ENCODE measurements at regions not wholly inside any gene's neighbourhood (a gene's known extent, or its start where the extent isn't known, plus 50 kb on each side); places are given as distances from the start of the nearest gene placed in this dataset.

DNA sequence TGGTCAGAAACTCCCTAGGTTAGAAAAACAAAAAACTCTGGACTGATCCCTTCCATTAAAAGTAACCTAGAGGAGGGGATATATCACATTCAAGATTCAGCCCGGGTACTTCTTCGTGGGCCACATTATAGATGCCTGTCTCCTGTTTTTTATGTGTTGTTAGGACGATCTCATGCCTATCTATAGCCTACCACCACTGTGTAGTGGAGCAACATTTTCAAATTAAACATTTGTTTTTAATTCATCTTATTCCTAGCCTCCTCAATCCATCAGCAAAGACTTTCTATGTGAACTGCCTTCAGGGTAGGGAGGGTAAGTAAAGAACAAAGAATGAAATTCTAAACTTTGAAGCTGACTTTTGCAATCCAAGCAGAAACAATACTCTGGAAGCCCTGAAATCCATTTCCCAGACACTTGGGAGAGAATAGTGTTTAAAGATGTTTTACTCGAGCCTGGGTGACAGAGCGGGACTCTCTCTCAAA, 379.4 kb downstream of the ANXA1 start:
- TF ChIP-seq SIN3A (IDR thresholded peaks at IDR 0.05; ENCODE audit: borderline replicate concordance, insufficient read depth, low read length) (no peak), TAF1 (IDR thresholded peaks at IDR 0.05; ENCODE audit: borderline replicate concordance, insufficient read depth, low read length) (no peak), POLR2AphosphoS5 (IDR thresholded peaks at IDR 0.05; ENCODE audit: low read depth, low read length) (no peak), REST (IDR thresholded peaks at IDR 0.05; ENCODE audit: insufficient read depth in 1 of 2, low read depth in 2 of 2, low read length in 2 of 2) (no peak), FOXP2 (optimal IDR thresholded peaks at IDR 0.05; ENCODE audit: borderline replicate concordance, extremely low read depth, extremely low read length, insufficient read depth) (no peak)

All from PFSK-1 (cell line).